Activated naive CD8-positive, alpha-beta T cell treated with anti-CD3 and anti-CD28 coated beads, Interleukin-2, amount 10 ng/mL, durations not matched to agents 7 days and 5 days (primary cell): ENCODE measurements at regions not wholly inside any gene's neighbourhood (a gene's known extent, or its start where the extent isn't known, plus 50 kb on each side); places are given as distances from the start of the nearest gene placed in this dataset.
A peak's percentile ranks its signal among the peaks of the same experiment; 100 is the strongest.

ENCODE experiments used
- ATAC-seq: fragments of 150-1000 bp; cut with Tn5 transposase; one replicate; pipeline ENCODE4 v1.10.0; 2021; ENCODE audit warnings: low read depth, moderate library complexity
- POLR2A ChIA-PET: fragments of 350-600 bp; sonication (Branson Sonifier 250); formaldehyde crosslinking; loops from one replicate; lab custom pipeline; 2021; ENCODE audit warnings: antibody characterized with exemption; lab: Charles Lee
- DNase-seq: peaks from one replicate; pipeline ENCODE4 v3.0.0; 2021
- H3K27ac Mint-ChIP-seq: one replicate; pipeline ENCODE4 v1.8.0; 2022; ENCODE audit warnings: mild to moderate bottlenecking, mixed read lengths
- H3K27me3 Mint-ChIP-seq: one replicate; pipeline ENCODE4 v1.8.0; 2022; ENCODE audit warnings: mild to moderate bottlenecking, moderate library complexity, mixed read lengths
- H3K36me3 Mint-ChIP-seq: one replicate; pipeline ENCODE4 v1.8.0; 2021; ENCODE audit warnings: mild to moderate bottlenecking, mixed read lengths
- H3K4me1 Mint-ChIP-seq: one replicate; pipeline ENCODE4 v1.8.0; 2021; ENCODE audit warnings: mixed read lengths
- H3K4me3 Mint-ChIP-seq: one replicate; pipeline ENCODE4 v1.8.0; 2022; ENCODE audit warnings: mild to moderate bottlenecking, moderate library complexity, mixed read lengths
- H3K9me3 Mint-ChIP-seq: one replicate; pipeline ENCODE4 v1.8.0; 2021; ENCODE audit warnings: mixed read lengths

GRCh38 chr12:92650228-92650822 is 52.5 kb upstream of the PLEKHG7 start:
- H3K36me3 Mint-ChIP-seq = no peaks in the 10 kb centered on the region
- ATAC-seq = no peak
- POLR2A ChIA-PET = no interaction called here
- DNase-seq = no peak
- H3K9me3 Mint-ChIP-seq = no peaks in the 10 kb centered on the region
- H3K27me3 Mint-ChIP-seq = peaks cover 2% of the 10 kb centered on the region
- no peak overlapping the region for H3K4me3 Mint-ChIP-seq
- no peak overlapping the region for H3K27ac Mint-ChIP-seq
- H3K4me1 Mint-ChIP-seq = peaks cover 6% of the 10 kb centered on the region

GRCh38 chr12:92649511-92650227 is 53.1 kb upstream of the PLEKHG7 start:
- no peaks in the 10 kb centered on the region for H3K9me3 Mint-ChIP-seq
- H3K36me3 Mint-ChIP-seq = no peaks in the 10 kb centered on the region
- H3K27me3 Mint-ChIP-seq = peaks cover 2% of the 10 kb centered on the region
- DNase-seq (no peak), ATAC-seq (peak; percentile 76)
- H3K4me1 Mint-ChIP-seq = peaks cover 6% of the 10 kb centered on the region
- POLR2A ChIA-PET = no interaction called here
- no peak overlapping the region for H3K27ac Mint-ChIP-seq
- H3K4me3 Mint-ChIP-seq = no peak overlapping the region

DNA sequence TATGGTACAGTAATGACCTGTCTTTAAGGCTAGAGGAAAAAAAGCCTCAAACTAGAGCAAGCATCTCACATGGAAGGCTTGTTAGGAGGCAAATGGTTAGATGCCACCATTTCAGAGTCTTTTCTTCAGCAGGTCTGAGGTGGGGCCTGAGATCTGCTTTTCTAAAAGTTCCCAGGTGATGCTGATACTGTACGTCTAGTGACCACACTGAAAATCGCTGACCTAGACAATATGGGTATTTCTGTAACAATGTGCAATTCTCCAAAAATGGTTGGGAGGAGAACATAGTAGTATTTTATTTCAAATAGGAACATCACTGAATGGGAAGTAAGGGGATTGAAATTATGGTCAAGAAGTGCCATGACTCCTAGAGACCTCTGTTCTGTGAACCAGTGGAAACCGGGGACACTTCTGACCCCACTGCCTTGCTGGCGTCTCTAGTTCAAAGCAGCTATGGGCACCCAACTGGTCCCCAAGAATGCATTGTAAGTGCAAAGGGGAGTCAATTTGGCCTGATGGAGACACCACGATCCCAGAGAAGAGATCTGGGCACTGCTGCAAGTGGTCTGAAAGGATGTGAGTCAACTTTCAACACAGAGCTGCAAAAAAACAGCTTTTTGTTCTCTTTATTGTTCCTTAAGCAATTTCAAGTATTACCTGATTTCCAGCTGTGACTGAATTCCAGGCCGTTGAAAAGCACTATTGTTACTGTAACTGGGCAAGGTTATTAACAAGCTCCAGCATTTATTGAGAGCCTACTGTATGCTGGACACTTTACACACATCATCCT is 54.4 kb upstream of the PLEKHG7 start:
- Mint-ChIP-seq H3K4me1 (peaks cover 6% of the 10 kb centered on the region), H3K36me3 (no peaks in the 10 kb centered on the region), H3K4me3 (no peak overlapping the region), H3K27me3 (peaks cover 2% of the 10 kb centered on the region), H3K9me3 (no peaks in the 10 kb centered on the region), H3K27ac (no peak overlapping the region)
- DNase-seq (no peak), ATAC-seq (no peak)
- POLR2A ChIA-PET = no interaction called here

DNA sequence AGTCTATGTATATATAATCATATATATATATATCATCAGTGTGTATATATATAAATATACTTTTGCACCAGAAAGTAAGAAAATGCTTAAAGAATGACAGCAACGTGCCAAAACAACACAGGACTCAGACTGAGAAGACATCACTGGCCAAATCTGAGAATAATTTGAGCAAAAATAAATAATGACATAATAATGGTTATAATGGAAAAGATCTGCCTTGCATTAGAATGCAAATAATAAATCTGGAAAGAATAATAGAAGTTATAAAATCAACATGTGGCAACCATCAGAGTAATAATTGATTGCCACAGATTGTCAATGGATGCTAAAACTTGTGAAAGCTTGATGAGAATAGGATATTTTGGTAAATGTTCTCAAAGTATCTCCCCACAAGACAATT is 61.5 kb upstream of the PLEKHG7 start:
- peaks cover 5% of the 10 kb centered on the region for H3K27me3 Mint-ChIP-seq
- POLR2A ChIA-PET = no interaction called here
- no peaks in the 10 kb centered on the region for H3K4me1 Mint-ChIP-seq
- peaks cover 4% of the 10 kb centered on the region for H3K9me3 Mint-ChIP-seq
- no peak overlapping the region for H3K27ac Mint-ChIP-seq
- DNase-seq = no peak
- peaks cover 4% of the 10 kb centered on the region for H3K36me3 Mint-ChIP-seq
- ATAC-seq = no peak
- H3K4me3 Mint-ChIP-seq = no peak overlapping the region

GRCh38 chr12:92640691-92641090 is 62.1 kb upstream of the PLEKHG7 start:
- Mint-ChIP-seq H3K27me3 (peaks cover 5% of the 10 kb centered on the region), H3K4me3 (no peak overlapping the region), H3K4me1 (no peaks in the 10 kb centered on the region), H3K27ac (no peak overlapping the region), H3K9me3 (peaks cover 4% of the 10 kb centered on the region), H3K36me3 (peaks cover 4% of the 10 kb centered on the region)
- no peak for DNase-seq
- no peak for ATAC-seq
- POLR2A ChIA-PET = no interaction called here

DNA sequence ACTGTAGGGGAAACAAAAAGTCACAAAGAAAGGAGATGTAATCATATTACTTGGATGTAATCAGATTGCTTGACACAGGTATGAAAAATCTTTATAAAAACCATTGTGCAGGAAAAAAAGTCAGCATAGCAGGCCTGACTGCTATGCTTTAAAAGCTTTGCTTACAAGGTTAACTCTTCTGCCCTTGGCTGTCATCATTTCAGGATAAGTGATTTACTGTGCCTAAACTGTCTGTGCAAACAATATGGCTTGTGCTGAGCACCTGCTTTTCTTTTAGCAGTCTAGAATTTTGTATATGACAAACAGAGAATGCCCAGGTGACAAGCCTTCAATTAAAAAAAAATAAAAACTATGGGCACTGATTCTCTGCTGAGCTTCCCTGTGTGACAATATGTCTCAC is 63.8 kb upstream of the PLEKHG7 start:
- POLR2A ChIA-PET = no interaction called here
- Mint-ChIP-seq H3K4me1 (no peaks in the 10 kb centered on the region), H3K27me3 (peaks cover 5% of the 10 kb centered on the region), H3K36me3 (peaks cover 4% of the 10 kb centered on the region), H3K4me3 (no peak overlapping the region), H3K27ac (no peak overlapping the region), H3K9me3 (peaks cover 4% of the 10 kb centered on the region)
- ATAC-seq (no peak), DNase-seq (no peak)

DNA sequence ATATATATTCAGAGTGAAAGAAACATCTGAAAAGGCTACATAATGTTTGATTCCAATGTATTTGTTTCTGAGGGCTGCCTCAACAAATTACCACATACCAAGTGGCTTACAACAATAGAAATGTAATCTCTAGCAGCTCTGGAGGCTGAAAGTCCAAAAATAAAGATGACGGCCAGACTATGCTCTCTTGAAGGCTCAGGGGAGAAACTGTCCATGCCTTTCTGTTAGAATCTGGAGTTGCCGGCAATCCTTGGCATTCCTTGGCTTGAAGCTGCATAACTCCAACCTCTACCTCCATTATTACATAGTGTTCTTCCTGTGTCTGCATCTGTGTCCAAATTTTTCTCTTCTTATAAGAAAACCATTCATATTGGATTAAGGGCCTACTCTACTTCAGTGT is 68.1 kb upstream of the PLEKHG7 start:
- no peaks in the 10 kb centered on the region for H3K9me3 Mint-ChIP-seq
- ATAC-seq (no peak), DNase-seq (no peak)
- H3K4me3 Mint-ChIP-seq = no peak overlapping the region
- peaks cover 6% of the 10 kb centered on the region for H3K27me3 Mint-ChIP-seq
- peaks cover 1% of the 10 kb centered on the region for H3K36me3 Mint-ChIP-seq
- POLR2A ChIA-PET = no interaction called here
- H3K27ac Mint-ChIP-seq = no peak overlapping the region
- no peaks in the 10 kb centered on the region for H3K4me1 Mint-ChIP-seq

GRCh38 chr12:92634202-92634601 is 68.6 kb upstream of the PLEKHG7 start:
- H3K4me3 Mint-ChIP-seq = no peak overlapping the region

DNA sequence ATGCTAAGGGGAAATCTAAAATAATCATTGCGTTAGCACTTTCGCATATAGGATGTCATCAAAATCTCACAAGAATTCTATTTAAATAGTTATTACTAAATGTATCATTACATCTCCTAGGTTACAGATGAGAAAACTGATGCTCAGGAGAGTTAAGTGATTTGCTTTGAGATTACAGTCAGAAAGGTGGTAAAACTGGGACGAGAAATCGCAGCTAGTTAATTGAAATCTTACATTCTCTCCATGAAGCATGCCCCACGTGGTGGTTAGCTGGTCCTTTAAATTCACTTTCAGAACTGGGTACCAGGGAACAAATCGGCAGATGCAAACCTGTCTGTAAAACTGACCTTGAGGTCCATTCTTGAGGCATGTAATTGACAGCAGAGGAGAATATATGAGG is 71.8 kb upstream of the PLEKHG7 start:
- ATAC-seq = no peak
- Mint-ChIP-seq H3K36me3 (no peaks in the 10 kb centered on the region), H3K27ac (no peak overlapping the region), H3K27me3 (peaks cover 3% of the 10 kb centered on the region), H3K4me3 (no peak overlapping the region), H3K4me1 (no peaks in the 10 kb centered on the region), H3K9me3 (peaks cover 1% of the 10 kb centered on the region)
- POLR2A ChIA-PET = no interaction called here
- DNase-seq = no peak

More at GRCh38 chr12:92634202-92634601, 68.6 kb upstream of the PLEKHG7 start:
- Mint-ChIP-seq H3K36me3 (no peaks in the 10 kb centered on the region), H3K9me3 (no peaks in the 10 kb centered on the region), H3K27me3 (peaks cover 6% of the 10 kb centered on the region), H3K4me1 (no peaks in the 10 kb centered on the region), H3K27ac (no peak overlapping the region)
- DNase-seq = no peak
- POLR2A ChIA-PET = no interaction called here
- ATAC-seq = no peak

DNA sequence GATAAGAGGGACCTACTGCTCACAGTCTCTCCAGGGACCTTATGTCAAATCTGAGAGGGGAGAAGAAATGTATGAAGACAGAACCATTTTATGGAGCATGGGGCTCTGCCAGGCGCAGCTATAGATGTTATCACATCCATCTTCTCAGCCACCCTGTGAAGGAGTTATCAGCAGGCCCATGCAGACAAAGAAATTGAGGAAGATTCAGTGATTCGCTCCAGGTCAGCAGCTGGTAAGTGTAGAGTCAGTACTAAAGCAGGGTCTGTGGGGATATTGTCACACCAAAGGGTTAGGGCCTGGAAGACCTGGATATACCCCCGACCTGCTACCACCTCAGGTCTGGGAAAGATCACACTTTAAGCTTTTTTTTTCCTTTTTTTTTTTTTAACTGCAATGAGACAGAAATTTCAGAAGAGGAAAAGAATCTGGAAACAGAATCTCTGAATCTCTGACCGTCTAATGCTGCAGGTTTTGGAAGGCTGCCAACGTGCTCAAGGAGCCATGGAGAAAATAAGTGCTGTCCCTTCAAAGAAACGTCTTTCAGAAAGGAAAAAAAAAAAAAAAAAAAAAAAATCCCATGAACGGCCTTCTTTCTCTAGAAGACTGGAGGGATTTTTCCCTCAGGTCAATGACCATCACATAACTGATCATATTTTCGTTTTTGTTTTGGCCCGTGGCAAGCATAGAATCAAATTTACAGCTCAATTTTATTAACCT is 73.3 kb upstream of the PLEKHG7 start:
- H3K27me3 Mint-ChIP-seq = peaks cover 3% of the 10 kb centered on the region
- H3K4me1 Mint-ChIP-seq = no peaks in the 10 kb centered on the region
- H3K27ac Mint-ChIP-seq = no peak overlapping the region
- POLR2A ChIA-PET = interaction anchor here (0.7 kb wide), 1 partner anchor 1143 kb away, joined by 3 read pairs; no protein-coding TSS in a partner anchor
- DNase-seq = no peak
- ATAC-seq = no peak
- peaks cover 1% of the 10 kb centered on the region for H3K36me3 Mint-ChIP-seq
- no peak overlapping the region for H3K4me3 Mint-ChIP-seq
- H3K9me3 Mint-ChIP-seq = peaks cover 1% of the 10 kb centered on the region

- H3K9me3 Mint-ChIP-seq = peaks cover 1% of the 10 kb centered on the region
- no peak overlapping the region for H3K27ac Mint-ChIP-seq
- no peak for ATAC-seq
- no peak for DNase-seq
- H3K4me1 Mint-ChIP-seq = no peaks in the 10 kb centered on the region
- H3K27me3 Mint-ChIP-seq = peaks cover 3% of the 10 kb centered on the region
- H3K4me3 Mint-ChIP-seq = no peak overlapping the region
- H3K36me3 Mint-ChIP-seq = peaks cover 1% of the 10 kb centered on the region
- POLR2A ChIA-PET = no interaction called here
These were observed 74.3 kb upstream of the PLEKHG7 start for GRCh38 chr12:92628476-92628875.

DNA sequence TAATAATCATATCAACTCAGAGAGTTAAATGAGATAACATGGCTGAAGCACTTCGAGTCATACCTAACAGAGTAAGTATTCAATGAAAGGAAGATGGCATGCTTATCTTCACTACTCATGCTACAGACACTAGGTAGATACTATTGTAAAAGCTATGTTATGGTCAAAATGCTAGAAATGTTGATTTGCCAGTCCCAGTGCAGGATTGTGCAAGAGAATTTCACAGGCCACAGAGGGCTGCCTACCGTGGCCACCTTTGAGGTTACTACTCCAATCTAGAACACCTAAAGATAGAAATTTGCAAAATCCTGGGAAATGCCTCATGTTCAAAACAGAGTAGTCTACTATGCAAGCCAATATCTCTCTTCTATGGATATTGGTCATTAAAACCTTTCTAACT is 75.3 kb upstream of the PLEKHG7 start:
- Mint-ChIP-seq H3K4me3 (no peak overlapping the region), H3K36me3 (peaks cover 1% of the 10 kb centered on the region), H3K9me3 (peaks cover 4% of the 10 kb centered on the region), H3K27me3 (peaks cover 3% of the 10 kb centered on the region), H3K27ac (no peak overlapping the region), H3K4me1 (no peaks in the 10 kb centered on the region)
- POLR2A ChIA-PET = no interaction called here
- DNase-seq (no peak), ATAC-seq (no peak)

GRCh38 chr12:92625639-92626310 is 77.0 kb upstream of the PLEKHG7 start:
- no peaks in the 10 kb centered on the region for H3K4me1 Mint-ChIP-seq
- H3K9me3 Mint-ChIP-seq = peaks cover 4% of the 10 kb centered on the region
- DNase-seq (no peak), ATAC-seq (no peak)
- no peak overlapping the region for H3K4me3 Mint-ChIP-seq
- peaks cover 3% of the 10 kb centered on the region for H3K27me3 Mint-ChIP-seq
- no peak overlapping the region for H3K27ac Mint-ChIP-seq
- peaks cover 1% of the 10 kb centered on the region for H3K36me3 Mint-ChIP-seq
- POLR2A ChIA-PET = no interaction called here
